GM23338 (cell line): ENCODE measurements at regions not wholly inside any gene's neighbourhood (a gene's known extent, or its start where the extent isn't known, plus 50 kb on each side); places are given as distances from the start of the nearest gene placed in this dataset.

Experiments used
- ATAC-seq: fragments of 200-7000 bp; cut with Tn5 transposase; 3 replicates; pipeline ENCODE4 v1.9.1; 2020
- DNase-seq: peaks from one replicate; pipeline ENCODE4 v3.0.0-alpha.2; 2015; ENCODE audit warnings: low spot score
- H2AFZ ChIP-seq: fragments of 200-600 bp; sonication (generic); 2 replicates; pipeline ENCODE4 v1.8.0; 2016; ENCODE audit warnings: antibody characterized with exemption, mild to moderate bottlenecking, moderate library complexity
- H3F3A ChIP-seq: fragments of 200-600 bp; sonication (generic); replicated peaks from 2 replicates; pipeline ENCODE4 v1.8.0; 2017; ENCODE audit warnings: antibody characterized with exemption, mixed run types, low read depth
- H3K27ac ChIP-seq: fragments of 200-600 bp; sonication (generic); 2 replicates; pipeline ENCODE4 v1.6.1; 2016; ENCODE audit warnings: low read depth
- H3K27me3 ChIP-seq: fragments of 200-600 bp; sonication (generic); 2 replicates; pipeline ENCODE4 v1.8.0; 2016; ENCODE audit warnings: mild to moderate bottlenecking, mixed run types, moderate library complexity; ENCODE audit not compliant: insufficient read depth
- H3K36me3 ChIP-seq: fragments of 200-600 bp; sonication (generic); 2 replicates; pipeline ENCODE4 v1.8.0; 2016; ENCODE audit warnings: mild to moderate bottlenecking; ENCODE audit not compliant: insufficient read depth
- H3K4me1 ChIP-seq: fragments of 200-600 bp; sonication (generic); 2 replicates; pipeline ENCODE4 v1.8.0; 2016; ENCODE audit warnings: mild to moderate bottlenecking, moderate library complexity; ENCODE audit not compliant: insufficient read depth
- H3K4me2 ChIP-seq: fragments of 200-600 bp; sonication (generic); 2 replicates; pipeline ENCODE4 v1.7.1; 2017; ENCODE audit warnings: mixed run types
- H3K4me3 ChIP-seq: fragments of 200-600 bp; sonication (generic); 2 replicates; pipeline ENCODE4 v1.6.1; 2016; ENCODE audit warnings: mixed run types
- H3K79me2 ChIP-seq: fragments of 200-600 bp; sonication (generic); replicated peaks from 2 replicates; pipeline ENCODE4 v1.8.0; 2017; ENCODE audit warnings: mild to moderate bottlenecking; ENCODE audit not compliant: insufficient read depth
- H3K9me2 ChIP-seq: fragments of 200-600 bp; sonication (generic); 2 replicates; pipeline ENCODE4 v1.8.0; 2017; ENCODE audit not compliant: insufficient read depth
- H4K20me1 ChIP-seq: fragments of 200-600 bp; sonication (generic); replicated peaks from 2 replicates; pipeline ENCODE4 v1.8.0; 2017; ENCODE audit warnings: mild to moderate bottlenecking; ENCODE audit not compliant: insufficient read depth
- H3K27ac Mint-ChIP-seq: 2 replicates; pipeline ENCODE4 v1.8.0; 2020; ENCODE audit warnings: inconsistent platforms, mild to moderate bottlenecking, moderate library complexity, mixed read lengths
- H3K27me3 Mint-ChIP-seq: 3 replicates; pipeline ENCODE4 v1.8.0; 2022; ENCODE audit warnings: low read depth, mild to moderate bottlenecking, moderate library complexity, mixed read lengths, inconsistent platforms; ENCODE audit not compliant: insufficient read depth, poor library complexity
- H3K36me3 Mint-ChIP-seq: 3 replicates; pipeline ENCODE4 v1.8.0; 2021; ENCODE audit warnings: low read depth, mild to moderate bottlenecking, inconsistent platforms, moderate library complexity, mixed read lengths
- H3K4me1 Mint-ChIP-seq: 3 replicates; pipeline ENCODE4 v1.8.0; 2020; ENCODE audit warnings: mild to moderate bottlenecking, inconsistent platforms, mixed read lengths
- H3K4me3 Mint-ChIP-seq: 3 replicates; pipeline ENCODE4 v1.8.0; 2021; ENCODE audit warnings: moderate library complexity, mild to moderate bottlenecking, inconsistent platforms, mixed read lengths
- H3K9me3 Mint-ChIP-seq: 3 replicates; pipeline ENCODE4 v1.8.0; 2020; ENCODE audit warnings: moderate library complexity, mild to moderate bottlenecking, inconsistent platforms, mixed read lengths
- CREB1 ChIP-seq: fragments of 250-450 bp; sonication (Bioruptor Pico); IDR thresholded peaks from 2 replicates; pipeline ENCODE4 v1.5.0; 2020; ENCODE audit warnings: low read depth, mild to moderate bottlenecking, moderate library complexity
- EZH2 ChIP-seq: fragments of 200-600 bp; sonication (generic); IDR thresholded peaks from one replicate; pipeline ENCODE4 v1.8.0; 2017; ENCODE audit warnings: antibody characterized with exemption, mild to moderate bottlenecking, low read depth; ENCODE audit not compliant: unreplicated experiment
- EZH2phosphoT487 ChIP-seq: fragments of 200-600 bp; sonication (generic); IDR thresholded peaks from one replicate; pipeline ENCODE4 v1.8.1; 2018; ENCODE audit warnings: antibody characterized with exemption; ENCODE audit not compliant: unreplicated experiment
- JUNB ChIP-seq: IDR thresholded peaks from one replicate; pipeline ENCODE4 v1.6.1; 2016; ENCODE audit warnings: antibody characterized with exemption; ENCODE audit not compliant: unreplicated experiment
- NANOG ChIP-seq: IDR thresholded peaks from 2 replicates; pipeline ENCODE4 v1.6.1; 2016; ENCODE audit warnings: antibody characterized with exemption, borderline replicate concordance
- POLR2AphosphoS5 ChIP-seq: IDR thresholded peaks from 2 replicates; pipeline ENCODE4 v1.6.1; 2016; ENCODE audit warnings: antibody characterized with exemption, low read depth
- STAT1 ChIP-seq: IDR thresholded peaks from one replicate; pipeline ENCODE4 v1.6.1; 2016; ENCODE audit warnings: antibody characterized with exemption; ENCODE audit not compliant: unreplicated experiment
- ZNF114 ChIP-seq: fragments of 250-450 bp; sonication (Bioruptor Pico); IDR thresholded peaks from 2 replicates; pipeline ENCODE4 v1.5.0; 2020; ENCODE audit warnings: mild to moderate bottlenecking, moderate library complexity
- ZNF331 ChIP-seq: fragments of 250-450 bp; sonication (Bioruptor Pico); IDR thresholded peaks from 2 replicates; pipeline ENCODE4 v1.5.0; 2020; ENCODE audit warnings: low read depth, mild to moderate bottlenecking, moderate library complexity
- TF ChIP-seq, protein P1 (sequence below), 2 experiments: fragments of 200-600 bp in 1 of 2; sonication (generic) in 1 of 2; conservative IDR thresholded peaks; 2 replicates each; pipeline versions ENCODE4 v1.5.1 to v1.6.1; 2016 to 2017; ENCODE audit warnings: antibody characterized with exemption in 2 of 2, low read depth in 2 of 2, mild to moderate bottlenecking in 2 of 2, moderate library complexity in 1 of 2
- TF ChIP-seq, protein P2 (sequence below): IDR thresholded peaks from one replicate; pipeline ENCODE4 v1.6.1; 2018; ENCODE audit warnings: antibody characterized with exemption; ENCODE audit not compliant: unreplicated experiment
- TF ChIP-seq, protein P3 (sequence below): IDR thresholded peaks from 2 replicates; pipeline ENCODE4 v1.6.1; 2016; ENCODE audit warnings: antibody characterized with exemption
- TF ChIP-seq, protein P4 (sequence below): fragments of 250-450 bp; sonication (Bioruptor Pico); IDR thresholded peaks from 2 replicates; pipeline ENCODE4 v1.5.0; 2020; ENCODE audit warnings: mild to moderate bottlenecking, moderate library complexity

DNA sequence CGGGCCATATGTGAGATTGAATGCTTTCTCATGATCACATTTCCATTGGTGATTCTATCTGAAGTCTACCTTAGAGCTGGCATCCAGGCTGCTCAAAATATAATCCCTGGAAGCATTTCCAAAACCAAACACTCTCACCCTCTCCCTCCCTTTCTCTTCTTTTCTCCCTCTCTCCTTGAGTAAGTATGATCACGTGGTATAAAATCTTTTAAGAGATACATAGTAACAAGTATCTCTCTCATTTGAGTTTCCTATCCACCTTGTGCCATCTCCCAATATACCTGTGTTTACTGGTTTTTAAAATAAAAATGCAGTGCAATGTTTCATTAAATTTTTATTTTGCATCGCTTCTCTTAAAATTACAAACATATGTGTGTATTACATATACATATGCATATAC lies 350.9 kb upstream of the KCNH8 start:
- no peak overlapping the region for H3K4me2 ChIP-seq
- no peaks in the 10 kb centered on the region for H3F3A ChIP-seq
- H3K4me3 Mint-ChIP-seq: no peak overlapping the region
- ATAC-seq (no peak), DNase-seq (no peak)
- no peaks in the 10 kb centered on the region for H3K36me3 ChIP-seq
- H3K27me3 Mint-ChIP-seq: peaks cover 1% of the 10 kb centered on the region
- H3K27ac ChIP-seq: no peak overlapping the region
- H3K27me3 ChIP-seq: no peaks in the 10 kb centered on the region
- H3K79me2 ChIP-seq: no peaks in the 10 kb centered on the region
- no peaks in the 10 kb centered on the region for H3K9me2 ChIP-seq
- H3K4me3 ChIP-seq: no peak overlapping the region
- H3K9me3 Mint-ChIP-seq: no peaks in the 10 kb centered on the region
- no peak overlapping the region for H3K27ac Mint-ChIP-seq
- no peak for TF ChIP-seq JUNB
- TF ChIP-seq NANOG: no peak
- TF ChIP-seq CREB1 (CRISPR knock-in tag): no peak
- no peak for TF ChIP-seq POLR2AphosphoS5
- TF ChIP-seq, protein P1, sequence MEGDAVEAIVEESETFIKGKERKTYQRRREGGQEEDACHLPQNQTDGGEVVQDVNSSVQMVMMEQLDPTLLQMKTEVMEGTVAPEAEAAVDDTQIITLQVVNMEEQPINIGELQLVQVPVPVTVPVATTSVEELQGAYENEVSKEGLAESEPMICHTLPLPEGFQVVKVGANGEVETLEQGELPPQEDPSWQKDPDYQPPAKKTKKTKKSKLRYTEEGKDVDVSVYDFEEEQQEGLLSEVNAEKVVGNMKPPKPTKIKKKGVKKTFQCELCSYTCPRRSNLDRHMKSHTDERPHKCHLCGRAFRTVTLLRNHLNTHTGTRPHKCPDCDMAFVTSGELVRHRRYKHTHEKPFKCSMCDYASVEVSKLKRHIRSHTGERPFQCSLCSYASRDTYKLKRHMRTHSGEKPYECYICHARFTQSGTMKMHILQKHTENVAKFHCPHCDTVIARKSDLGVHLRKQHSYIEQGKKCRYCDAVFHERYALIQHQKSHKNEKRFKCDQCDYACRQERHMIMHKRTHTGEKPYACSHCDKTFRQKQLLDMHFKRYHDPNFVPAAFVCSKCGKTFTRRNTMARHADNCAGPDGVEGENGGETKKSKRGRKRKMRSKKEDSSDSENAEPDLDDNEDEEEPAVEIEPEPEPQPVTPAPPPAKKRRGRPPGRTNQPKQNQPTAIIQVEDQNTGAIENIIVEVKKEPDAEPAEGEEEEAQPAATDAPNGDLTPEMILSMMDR (conservative IDR thresholded peaks at IDR 0.05; ENCODE audit: low read depth in 2 of 2): no peak
- TF ChIP-seq, protein P2, sequence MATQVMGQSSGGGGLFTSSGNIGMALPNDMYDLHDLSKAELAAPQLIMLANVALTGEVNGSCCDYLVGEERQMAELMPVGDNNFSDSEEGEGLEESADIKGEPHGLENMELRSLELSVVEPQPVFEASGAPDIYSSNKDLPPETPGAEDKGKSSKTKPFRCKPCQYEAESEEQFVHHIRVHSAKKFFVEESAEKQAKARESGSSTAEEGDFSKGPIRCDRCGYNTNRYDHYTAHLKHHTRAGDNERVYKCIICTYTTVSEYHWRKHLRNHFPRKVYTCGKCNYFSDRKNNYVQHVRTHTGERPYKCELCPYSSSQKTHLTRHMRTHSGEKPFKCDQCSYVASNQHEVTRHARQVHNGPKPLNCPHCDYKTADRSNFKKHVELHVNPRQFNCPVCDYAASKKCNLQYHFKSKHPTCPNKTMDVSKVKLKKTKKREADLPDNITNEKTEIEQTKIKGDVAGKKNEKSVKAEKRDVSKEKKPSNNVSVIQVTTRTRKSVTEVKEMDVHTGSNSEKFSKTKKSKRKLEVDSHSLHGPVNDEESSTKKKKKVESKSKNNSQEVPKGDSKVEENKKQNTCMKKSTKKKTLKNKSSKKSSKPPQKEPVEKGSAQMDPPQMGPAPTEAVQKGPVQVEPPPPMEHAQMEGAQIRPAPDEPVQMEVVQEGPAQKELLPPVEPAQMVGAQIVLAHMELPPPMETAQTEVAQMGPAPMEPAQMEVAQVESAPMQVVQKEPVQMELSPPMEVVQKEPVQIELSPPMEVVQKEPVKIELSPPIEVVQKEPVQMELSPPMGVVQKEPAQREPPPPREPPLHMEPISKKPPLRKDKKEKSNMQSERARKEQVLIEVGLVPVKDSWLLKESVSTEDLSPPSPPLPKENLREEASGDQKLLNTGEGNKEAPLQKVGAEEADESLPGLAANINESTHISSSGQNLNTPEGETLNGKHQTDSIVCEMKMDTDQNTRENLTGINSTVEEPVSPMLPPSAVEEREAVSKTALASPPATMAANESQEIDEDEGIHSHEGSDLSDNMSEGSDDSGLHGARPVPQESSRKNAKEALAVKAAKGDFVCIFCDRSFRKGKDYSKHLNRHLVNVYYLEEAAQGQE: no peak
- no peak for TF ChIP-seq STAT1
- TF ChIP-seq, protein P3, sequence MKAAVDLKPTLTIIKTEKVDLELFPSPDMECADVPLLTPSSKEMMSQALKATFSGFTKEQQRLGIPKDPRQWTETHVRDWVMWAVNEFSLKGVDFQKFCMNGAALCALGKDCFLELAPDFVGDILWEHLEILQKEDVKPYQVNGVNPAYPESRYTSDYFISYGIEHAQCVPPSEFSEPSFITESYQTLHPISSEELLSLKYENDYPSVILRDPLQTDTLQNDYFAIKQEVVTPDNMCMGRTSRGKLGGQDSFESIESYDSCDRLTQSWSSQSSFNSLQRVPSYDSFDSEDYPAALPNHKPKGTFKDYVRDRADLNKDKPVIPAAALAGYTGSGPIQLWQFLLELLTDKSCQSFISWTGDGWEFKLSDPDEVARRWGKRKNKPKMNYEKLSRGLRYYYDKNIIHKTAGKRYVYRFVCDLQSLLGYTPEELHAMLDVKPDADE: no peak
- TF ChIP-seq ZNF331 (CRISPR knock-in tag): no peak
- TF ChIP-seq EZH2phosphoT487: no peak
- TF ChIP-seq, protein P4, sequence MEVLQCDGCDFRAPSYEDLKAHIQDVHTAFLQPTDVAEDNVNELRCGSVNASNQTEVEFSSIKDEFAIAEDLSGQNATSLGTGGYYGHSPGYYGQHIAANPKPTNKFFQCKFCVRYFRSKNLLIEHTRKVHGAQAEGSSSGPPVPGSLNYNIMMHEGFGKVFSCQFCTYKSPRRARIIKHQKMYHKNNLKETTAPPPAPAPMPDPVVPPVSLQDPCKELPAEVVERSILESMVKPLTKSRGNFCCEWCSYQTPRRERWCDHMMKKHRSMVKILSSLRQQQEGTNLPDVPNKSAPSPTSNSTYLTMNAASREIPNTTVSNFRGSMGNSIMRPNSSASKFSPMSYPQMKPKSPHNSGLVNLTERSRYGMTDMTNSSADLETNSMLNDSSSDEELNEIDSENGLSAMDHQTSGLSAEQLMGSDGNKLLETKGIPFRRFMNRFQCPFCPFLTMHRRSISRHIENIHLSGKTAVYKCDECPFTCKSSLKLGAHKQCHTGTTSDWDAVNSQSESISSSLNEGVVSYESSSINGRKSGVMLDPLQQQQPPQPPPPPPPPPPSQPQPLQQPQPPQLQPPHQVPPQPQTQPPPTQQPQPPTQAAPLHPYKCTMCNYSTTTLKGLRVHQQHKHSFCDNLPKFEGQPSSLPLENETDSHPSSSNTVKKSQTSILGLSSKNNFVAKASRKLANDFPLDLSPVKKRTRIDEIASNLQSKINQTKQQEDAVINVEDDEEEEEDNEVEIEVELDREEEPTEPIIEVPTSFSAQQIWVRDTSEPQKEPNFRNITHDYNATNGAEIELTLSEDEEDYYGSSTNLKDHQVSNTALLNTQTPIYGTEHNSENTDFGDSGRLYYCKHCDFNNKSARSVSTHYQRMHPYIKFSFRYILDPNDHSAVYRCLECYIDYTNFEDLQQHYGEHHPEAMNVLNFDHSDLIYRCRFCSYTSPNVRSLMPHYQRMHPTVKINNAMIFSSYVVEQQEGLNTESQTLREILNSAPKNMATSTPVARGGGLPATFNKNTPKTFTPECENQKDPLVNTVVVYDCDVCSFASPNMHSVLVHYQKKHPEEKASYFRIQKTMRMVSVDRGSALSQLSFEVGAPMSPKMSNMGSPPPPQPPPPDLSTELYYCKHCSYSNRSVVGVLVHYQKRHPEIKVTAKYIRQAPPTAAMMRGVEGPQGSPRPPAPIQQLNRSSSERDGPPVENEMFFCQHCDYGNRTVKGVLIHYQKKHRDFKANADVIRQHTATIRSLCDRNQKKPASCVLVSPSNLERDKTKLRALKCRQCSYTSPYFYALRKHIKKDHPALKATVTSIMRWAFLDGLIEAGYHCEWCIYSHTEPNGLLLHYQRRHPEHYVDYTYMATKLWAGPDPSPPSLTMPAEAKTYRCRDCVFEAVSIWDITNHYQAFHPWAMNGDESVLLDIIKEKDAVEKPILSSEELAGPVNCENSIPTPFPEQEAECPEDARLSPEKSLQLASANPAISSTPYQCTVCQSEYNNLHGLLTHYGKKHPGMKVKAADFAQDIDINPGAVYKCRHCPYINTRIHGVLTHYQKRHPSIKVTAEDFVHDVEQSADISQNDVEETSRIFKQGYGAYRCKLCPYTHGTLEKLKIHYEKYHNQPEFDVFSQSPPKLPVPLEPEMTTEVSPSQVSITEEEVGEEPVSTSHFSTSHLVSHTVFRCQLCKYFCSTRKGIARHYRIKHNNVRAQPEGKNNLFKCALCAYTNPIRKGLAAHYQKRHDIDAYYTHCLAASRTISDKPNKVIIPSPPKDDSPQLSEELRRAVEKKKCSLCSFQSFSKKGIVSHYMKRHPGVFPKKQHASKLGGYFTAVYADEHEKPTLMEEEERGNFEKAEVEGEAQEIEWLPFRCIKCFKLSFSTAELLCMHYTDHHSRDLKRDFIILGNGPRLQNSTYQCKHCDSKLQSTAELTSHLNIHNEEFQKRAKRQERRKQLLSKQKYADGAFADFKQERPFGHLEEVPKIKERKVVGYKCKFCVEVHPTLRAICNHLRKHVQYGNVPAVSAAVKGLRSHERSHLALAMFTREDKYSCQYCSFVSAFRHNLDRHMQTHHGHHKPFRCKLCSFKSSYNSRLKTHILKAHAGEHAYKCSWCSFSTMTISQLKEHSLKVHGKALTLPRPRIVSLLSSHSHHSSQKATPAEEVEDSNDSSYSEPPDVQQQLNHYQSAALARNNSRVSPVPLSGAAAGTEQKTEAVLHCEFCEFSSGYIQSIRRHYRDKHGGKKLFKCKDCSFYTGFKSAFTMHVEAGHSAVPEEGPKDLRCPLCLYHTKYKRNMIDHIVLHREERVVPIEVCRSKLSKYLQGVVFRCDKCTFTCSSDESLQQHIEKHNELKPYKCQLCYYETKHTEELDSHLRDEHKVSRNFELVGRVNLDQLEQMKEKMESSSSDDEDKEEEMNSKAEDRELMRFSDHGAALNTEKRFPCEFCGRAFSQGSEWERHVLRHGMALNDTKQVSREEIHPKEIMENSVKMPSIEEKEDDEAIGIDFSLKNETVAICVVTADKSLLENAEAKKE (CRISPR knock-in tag): no peak
- TF ChIP-seq ZNF114 (CRISPR knock-in tag): no peak
- TF ChIP-seq EZH2: no peak
- H3K4me1 Mint-ChIP-seq: no peaks in the 10 kb centered on the region
- no peak overlapping the region for H2AFZ ChIP-seq
- no peaks in the 10 kb centered on the region for H3K4me1 ChIP-seq
- H3K36me3 Mint-ChIP-seq: no peaks in the 10 kb centered on the region
- H4K20me1 ChIP-seq: no peaks in the 10 kb centered on the region
